PC-3 (cell line): ENCODE measurements at regions not wholly inside any gene's neighbourhood (a gene's known extent, or its start where the extent isn't known, plus 50 kb on each side); places are given as distances from the start of the nearest gene placed in this dataset.
"Not testable (repeated sequence)": the region's sequence is repeated elsewhere in the genome, so short reads cannot be mapped to it uniquely, and the experiment has no call there.

Source experiments
- ATAC-seq: fragments of 200-7000 bp; cut with Tn5 transposase; 2 replicates; pipeline ENCODE4 v1.9.1; 2020; ENCODE audit warnings: mild to moderate bottlenecking, moderate library complexity
- BruUV-seq: library from RNA; stranded (reverse); fragments of 400-500 nt; replicated peaks from 2 replicates; lab custom pipeline; 2021; lab: Mats Ljungman, UMichigan
- CTCF ChIA-PET: fragments of 300-600 bp; sonication (Branson Sonifier 250); formaldehyde crosslinking; loops from one replicate; lab custom pipeline; 2022; ENCODE audit warnings: antibody characterized with exemption; lab: Charles Lee
- POLR2A ChIA-PET: fragments of 300-600 bp; sonication (Branson Sonifier 250); formaldehyde crosslinking; loops from one replicate; lab custom pipeline; 2022; ENCODE audit warnings: antibody characterized with exemption; ENCODE audit not compliant: unreplicated experiment; lab: Charles Lee
- DNase-seq: peaks from one replicate; pipeline ENCODE4 v3.0.0-alpha.2; 2015
- H2AFZ ChIP-seq: fragments of 300-600 bp; sonication (generic); 2 replicates; pipeline ENCODE4 v1.6.0; 2016; ENCODE audit warnings: antibody characterized with exemption, low read length
- H3F3A ChIP-seq: fragments of 300-600 bp; sonication (generic); one replicate; pipeline ENCODE4 v1.6.0; 2017; ENCODE audit warnings: antibody characterized with exemption, low read length, control low read depth, mild to moderate bottlenecking; ENCODE audit not compliant: unreplicated experiment
- H3K27ac ChIP-seq: fragments of 300-600 bp; sonication (generic); 2 replicates; pipeline ENCODE4 v1.5.1; 2016; ENCODE audit warnings: mild to moderate bottlenecking, low read length
- H3K27me3 ChIP-seq: fragments of 300-600 bp; sonication (generic); 2 replicates; pipeline ENCODE4 v1.6.1; 2016; ENCODE audit warnings: low read length, mixed read lengths
- H3K36me3 ChIP-seq: fragments of 300-600 bp; sonication (generic); 2 replicates; pipeline ENCODE4 v1.6.1; 2016; ENCODE audit warnings: low read depth, mixed run types, low read length, mixed read lengths
- H3K4me1 ChIP-seq: fragments of 300-600 bp; sonication (generic); 2 replicates; pipeline ENCODE4 v1.5.1; 2016; ENCODE audit warnings: low read length; ENCODE audit not compliant: insufficient read depth
- H3K4me2 ChIP-seq: fragments of 300-600 bp; sonication (generic); 2 replicates; pipeline ENCODE4 v1.6.0; 2016; ENCODE audit warnings: low read length
- H3K4me3 ChIP-seq: fragments of 300-600 bp; sonication (generic); 2 replicates; pipeline ENCODE4 v1.5.1; 2016; ENCODE audit warnings: mild to moderate bottlenecking, low read length, mixed read lengths
- H3K79me2 ChIP-seq: fragments of 300-600 bp; sonication (generic); 2 replicates; pipeline ENCODE4 v1.6.1; 2017; ENCODE audit warnings: low read length, mixed read lengths
- H3K9ac ChIP-seq: fragments of 300-600 bp; sonication (generic); 2 replicates; pipeline ENCODE4 v1.6.0; 2016; ENCODE audit warnings: mild to moderate bottlenecking, low read length
- H3K9me2 ChIP-seq: fragments of 300-600 bp; sonication (generic); replicated peaks from 2 replicates; pipeline ENCODE4 v1.6.1; 2016; ENCODE audit warnings: mixed run types, low read length, mixed read lengths
- H3K9me3 ChIP-seq: fragments of 300-600 bp; sonication (generic); 2 replicates; pipeline ENCODE4 v1.6.1; 2016; ENCODE audit warnings: low read length, mixed read lengths
- H4K20me1 ChIP-seq: fragments of 300-600 bp; sonication (generic); 2 replicates; pipeline ENCODE4 v1.6.1; 2016; ENCODE audit warnings: low read length, mixed read lengths
- CTCF ChIP-seq: fragments of 300-600 bp; sonication (generic); conservative IDR thresholded peaks from 2 replicates; pipeline ENCODE4 v1.5.1; 2017; ENCODE audit warnings: antibody characterized with exemption, low read depth, mild to moderate bottlenecking, low read length
- EZH2 ChIP-seq: fragments of 300-600 bp; sonication (generic); IDR thresholded peaks from one replicate; pipeline ENCODE4 v1.6.1; 2017; ENCODE audit warnings: antibody characterized with exemption, mild to moderate bottlenecking, low read length; ENCODE audit not compliant: unreplicated experiment
- EZH2phosphoT487 ChIP-seq: fragments of 300-600 bp; sonication (generic); IDR thresholded peaks from 2 replicates; pipeline ENCODE4 v1.6.1; 2018; ENCODE audit warnings: mild to moderate bottlenecking, antibody characterized with exemption, low read length, borderline replicate concordance
- intact Hi-C: fragments of 100-400 bp; cut with micrococcal nuclease; formaldehyde crosslinking; loops from 2 replicates; pipeline ENCODE4 v1.9.0; 2023

GRCh38 chr11:44434191-44434590 is 124.3 kb upstream of the ALX4 start:
- Histone ChIP-seq H3K79me2 (no peaks in the 10 kb centered on the region), H3K9me2 (no peaks in the 10 kb centered on the region), H2AFZ (no peak overlapping the region), H3K4me3 (no peak overlapping the region), H3K27ac (no peak overlapping the region), H3K9ac (no peak overlapping the region), H3F3A (no peaks in the 10 kb centered on the region), H3K4me2 (no peak overlapping the region), H3K4me1 (no peaks in the 10 kb centered on the region), H3K36me3 (no peaks in the 10 kb centered on the region), H3K9me3 (no peaks in the 10 kb centered on the region), H4K20me1 (no peaks in the 10 kb centered on the region), H3K27me3 (peaks cover 45% of the 10 kb centered on the region)
- CTCF ChIA-PET: no interaction called here
- BruUV-seq: no TSS peak
- intact Hi-C loops: no loop called here
- DNase-seq (no peak), ATAC-seq (no peak)
- POLR2A ChIA-PET: no interaction called here
- TF ChIP-seq CTCF (no peak), EZH2phosphoT487 (no peak), EZH2 (no peak)

GRCh38 chr11:44437122-44437521 is 127.2 kb upstream of the ALX4 start:
- no peak overlapping the region for H3K4me2 ChIP-seq
- DNase-seq: no peak
- no peaks in the 10 kb centered on the region for H3K4me1 ChIP-seq
- no peak overlapping the region for H3K27ac ChIP-seq
- H3K4me3 ChIP-seq: no peak overlapping the region
- no peaks in the 10 kb centered on the region for H3K9me2 ChIP-seq
- no peaks in the 10 kb centered on the region for H4K20me1 ChIP-seq
- intact Hi-C loops: no loop called here
- no peak overlapping the region for H2AFZ ChIP-seq
- H3K36me3 ChIP-seq: no peaks in the 10 kb centered on the region
- TF ChIP-seq CTCF: no peak
- no peak for TF ChIP-seq EZH2phosphoT487
- TF ChIP-seq EZH2: no peak
- no peaks in the 10 kb centered on the region for H3F3A ChIP-seq
- CTCF ChIA-PET: no interaction called here
- H3K79me2 ChIP-seq: no peaks in the 10 kb centered on the region
- no TSS peak for BruUV-seq
- H3K9me3 ChIP-seq: no peaks in the 10 kb centered on the region
- POLR2A ChIA-PET: no interaction called here
- peaks cover 29% of the 10 kb centered on the region for H3K27me3 ChIP-seq
- ATAC-seq: no peak
- no peak overlapping the region for H3K9ac ChIP-seq

GRCh38 chr11:44442893-44443673 is 122.4 kb upstream of the CD82 start:
- H3K4me3 ChIP-seq, H3K27me3 ChIP-seq, H3K4me1 ChIP-seq, POLR2A ChIA-PET, H3K4me2 ChIP-seq, H3K9me3 ChIP-seq, H3F3A ChIP-seq, CTCF ChIA-PET, BruUV-seq, ATAC-seq, H3K36me3 ChIP-seq, H4K20me1 ChIP-seq, H3K79me2 ChIP-seq, DNase-seq, H2AFZ ChIP-seq, H3K9me2 ChIP-seq, H3K9ac ChIP-seq, intact Hi-C loops, H3K27ac ChIP-seq: not testable (repeated sequence)
